ENCODE measurements at regions not wholly inside any gene's neighbourhood (a gene's known extent, or its start where the extent isn't known, plus 50 kb on each side); places are given as distances from the start of the nearest gene placed in this dataset.

DNA sequence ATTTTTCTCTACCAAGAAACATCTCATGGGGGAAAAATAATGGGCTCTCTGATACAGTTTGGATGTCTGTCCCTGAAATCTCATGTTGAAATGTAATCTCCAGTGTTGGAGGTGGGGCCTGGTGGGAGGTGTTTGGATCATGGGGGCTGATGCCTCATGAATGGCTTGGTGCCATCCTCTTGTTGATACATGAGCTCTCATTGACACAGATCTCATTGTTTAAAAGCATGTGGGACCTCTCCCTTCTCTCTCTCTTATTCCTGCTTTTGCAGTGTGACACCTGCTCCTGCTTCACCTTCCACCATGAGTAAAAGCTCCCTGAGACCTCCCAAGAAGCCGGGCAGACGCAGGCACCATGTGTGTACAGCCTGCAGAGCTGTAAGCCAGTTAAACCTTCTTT is 332.5 kb upstream of the NRIP1 start:
- Mint-ChIP-seq H3K4me1 (no peaks in the 10 kb centered on the region), H3K36me3 (no peaks in the 10 kb centered on the region), H3K9me3 (no peaks in the 10 kb centered on the region), H3K4me3 (no peak overlapping the region), H3K27ac (no peak overlapping the region), H3K27me3 (peaks cover 3% of the 10 kb centered on the region)
- no peak for DNase-seq

DNA sequence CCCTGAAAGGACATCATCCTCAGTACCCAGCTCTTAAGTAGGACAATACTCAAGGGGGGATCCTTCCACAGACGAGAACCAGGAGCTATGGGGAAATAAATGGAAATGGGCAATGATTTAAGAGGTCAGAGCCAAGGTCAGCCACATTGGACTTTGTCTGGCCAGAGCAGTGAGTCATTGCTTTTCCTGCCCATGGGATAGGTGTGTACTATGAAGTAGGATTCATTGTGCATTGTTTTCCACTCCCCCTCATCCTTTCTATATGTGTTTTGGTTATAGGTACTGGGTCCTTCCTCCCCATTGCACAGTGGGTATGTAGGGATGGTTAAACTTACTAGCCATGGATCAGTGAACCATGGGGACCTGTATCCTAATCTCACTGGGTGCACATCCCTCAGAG is 328.9 kb upstream of the USP25 start:
- no peak overlapping the region for H3K4me3 Mint-ChIP-seq
- H3K27me3 Mint-ChIP-seq, result no peaks in the 10 kb centered on the region
- no peak overlapping the region for H3K27ac Mint-ChIP-seq
- H3K9me3 Mint-ChIP-seq, result peaks cover 3% of the 10 kb centered on the region
- no peaks in the 10 kb centered on the region for H3K4me1 Mint-ChIP-seq
- DNase-seq, result no peak
- no peaks in the 10 kb centered on the region for H3K36me3 Mint-ChIP-seq

DNA sequence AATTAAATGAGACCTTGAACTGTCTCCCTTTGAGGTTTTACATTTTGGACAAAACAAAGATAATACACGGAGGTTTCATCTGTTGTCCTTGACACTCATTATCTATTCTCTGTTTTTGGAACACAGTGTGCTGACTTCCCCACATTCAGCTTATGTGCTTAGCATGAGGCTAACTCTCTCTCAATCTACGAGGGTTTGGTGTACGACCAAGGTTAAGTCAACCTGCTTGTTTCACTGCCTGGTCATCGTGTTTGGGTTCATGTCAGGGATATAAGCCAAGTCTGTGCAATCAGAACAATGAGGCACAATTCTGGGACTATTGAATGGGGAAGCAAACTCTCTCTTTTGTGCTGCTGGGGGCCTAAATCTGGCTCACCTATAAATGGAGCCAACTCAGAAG is 328.5 kb upstream of the USP25 start:
- DNase-seq, result no peak
- Mint-ChIP-seq H3K36me3 (no peaks in the 10 kb centered on the region), H3K27ac (no peak overlapping the region), H3K4me1 (no peaks in the 10 kb centered on the region), H3K27me3 (no peaks in the 10 kb centered on the region), H3K9me3 (peaks cover 3% of the 10 kb centered on the region), H3K4me3 (no peak overlapping the region)

DNA sequence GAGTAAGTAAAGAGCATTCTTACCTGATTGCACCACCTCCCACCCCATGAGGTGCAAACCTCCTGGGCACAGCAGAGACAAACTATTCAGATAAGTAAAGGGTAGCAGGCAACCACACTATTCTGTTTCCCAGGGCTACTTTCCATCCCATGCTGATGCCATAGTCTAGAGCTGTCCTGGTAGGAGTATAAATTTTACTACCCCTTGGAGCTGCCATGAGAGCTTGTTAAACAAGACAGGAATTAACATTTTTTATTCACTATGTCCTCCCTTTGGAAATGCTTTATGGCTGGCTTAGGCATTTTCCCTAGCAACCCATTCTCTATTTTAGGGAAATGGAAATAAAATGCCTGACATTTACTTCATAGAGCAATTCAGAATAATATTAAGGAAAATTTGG is 324.6 kb upstream of the USP25 start:
- Mint-ChIP-seq H3K27me3 (no peaks in the 10 kb centered on the region), H3K36me3 (no peaks in the 10 kb centered on the region), H3K9me3 (peaks cover 3% of the 10 kb centered on the region), H3K27ac (no peak overlapping the region), H3K4me1 (no peaks in the 10 kb centered on the region), H3K4me3 (no peak overlapping the region)
- DNase-seq, result no peak

DNA sequence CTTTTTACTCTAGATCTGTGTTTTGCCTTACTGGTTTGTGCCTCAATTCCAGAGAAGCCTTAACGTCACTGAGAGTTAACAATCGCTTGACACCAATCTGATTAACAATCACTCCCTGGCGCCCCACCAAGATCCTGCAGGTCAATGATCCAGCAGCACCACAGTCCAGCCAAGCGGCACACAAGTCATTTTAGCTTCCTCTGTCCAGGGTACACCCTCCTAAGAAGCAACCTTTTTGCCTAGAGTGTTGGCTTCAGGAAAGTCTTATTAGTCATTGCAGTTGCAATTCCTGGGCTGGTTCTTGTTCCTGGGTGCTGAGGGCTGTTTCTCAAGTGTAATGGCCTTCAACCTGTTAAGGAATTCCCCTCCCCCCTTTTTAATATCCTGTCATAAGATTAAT is 323.0 kb upstream of the USP25 start:
- peaks cover 3% of the 10 kb centered on the region for H3K4me1 Mint-ChIP-seq
- H3K27me3 Mint-ChIP-seq, result no peaks in the 10 kb centered on the region
- H3K27ac Mint-ChIP-seq, result no peak overlapping the region
- H3K4me3 Mint-ChIP-seq, result no peak overlapping the region
- H3K9me3 Mint-ChIP-seq, result peaks cover 5% of the 10 kb centered on the region
- DNase-seq, result no peak
- H3K36me3 Mint-ChIP-seq, result no peaks in the 10 kb centered on the region

DNA sequence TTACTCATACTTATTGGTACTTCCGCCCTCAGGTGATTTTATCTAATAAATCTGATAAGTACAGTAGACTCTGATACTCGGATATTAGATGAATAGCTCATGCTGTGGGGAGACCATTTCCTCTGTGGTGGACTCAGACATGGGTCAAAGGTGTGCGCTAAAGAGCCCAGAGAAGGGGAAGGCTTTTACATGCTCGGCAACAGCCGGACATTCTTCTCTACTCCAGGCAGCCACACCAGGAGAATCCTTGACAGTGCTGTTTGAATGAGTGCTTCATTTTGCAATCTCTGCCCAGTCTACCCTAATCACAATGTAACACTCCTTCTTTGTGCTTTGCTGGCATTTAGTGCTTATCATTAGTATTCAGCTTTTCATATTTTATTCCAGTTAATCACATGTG is 322.2 kb upstream of the USP25 start:
- no peaks in the 10 kb centered on the region for H3K27me3 Mint-ChIP-seq

DNA sequence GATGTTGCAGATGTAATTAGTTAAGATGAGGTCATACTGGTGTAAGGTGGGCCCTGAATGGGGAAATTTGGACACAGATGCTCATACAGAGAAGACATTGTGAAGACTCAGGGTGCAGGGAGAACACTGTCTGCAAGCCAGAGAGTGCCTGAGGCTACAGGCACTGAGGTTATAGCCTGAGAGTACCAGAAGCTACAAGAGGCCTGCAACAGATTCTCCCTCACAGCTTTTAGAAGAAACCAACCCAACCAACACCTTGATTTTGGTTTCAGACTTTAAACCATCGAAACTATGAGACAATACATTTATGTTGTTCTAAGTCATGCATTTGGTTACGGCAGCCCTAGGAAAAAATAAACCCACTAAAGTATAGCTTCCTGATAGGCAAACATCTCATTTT is 321.7 kb upstream of the USP25 start:
- H3K27ac Mint-ChIP-seq, result no peak overlapping the region
- H3K4me1 Mint-ChIP-seq, result peaks cover 3% of the 10 kb centered on the region
- H3K4me3 Mint-ChIP-seq, result no peak overlapping the region
- no peak for DNase-seq
- peaks cover 6% of the 10 kb centered on the region for H3K9me3 Mint-ChIP-seq
- no peaks in the 10 kb centered on the region for H3K27me3 Mint-ChIP-seq
- peaks cover 2% of the 10 kb centered on the region for H3K36me3 Mint-ChIP-seq

More for the DNA sequence above, 322.2 kb upstream of the USP25 start:
- H3K36me3 Mint-ChIP-seq, result peaks cover 2% of the 10 kb centered on the region
- H3K27ac Mint-ChIP-seq, result no peak overlapping the region
- H3K4me3 Mint-ChIP-seq, result no peak overlapping the region
- H3K4me1 Mint-ChIP-seq, result peaks cover 3% of the 10 kb centered on the region
- DNase-seq, result no peak
- H3K9me3 Mint-ChIP-seq, result peaks cover 8% of the 10 kb centered on the region

DNA sequence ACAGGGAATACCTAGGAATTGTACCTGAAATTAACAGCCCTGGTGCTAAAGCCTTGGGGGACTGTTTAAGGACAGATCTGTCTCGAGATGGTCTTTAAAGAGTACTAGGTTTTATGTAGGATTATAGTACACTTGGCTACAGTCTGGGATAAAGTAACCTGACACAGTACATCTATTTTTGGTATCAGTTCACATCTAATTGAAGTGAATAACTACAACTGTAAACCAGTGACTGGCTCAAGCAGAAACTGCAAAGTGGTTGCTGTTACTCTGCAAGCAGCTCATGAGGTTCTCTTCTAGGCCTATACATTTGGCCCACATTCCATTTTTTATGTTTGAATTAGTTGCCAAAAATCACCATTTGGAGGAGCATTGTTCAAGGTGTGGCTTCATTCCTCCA is 320.8 kb upstream of the USP25 start:
- H3K27ac Mint-ChIP-seq, result no peak overlapping the region
- peaks cover 3% of the 10 kb centered on the region for H3K4me1 Mint-ChIP-seq
- H3K4me3 Mint-ChIP-seq, result no peak overlapping the region
- peaks cover 4% of the 10 kb centered on the region for H3K9me3 Mint-ChIP-seq
- no peaks in the 10 kb centered on the region for H3K27me3 Mint-ChIP-seq
- H3K36me3 Mint-ChIP-seq, result peaks cover 2% of the 10 kb centered on the region
- no peak for DNase-seq

DNA sequence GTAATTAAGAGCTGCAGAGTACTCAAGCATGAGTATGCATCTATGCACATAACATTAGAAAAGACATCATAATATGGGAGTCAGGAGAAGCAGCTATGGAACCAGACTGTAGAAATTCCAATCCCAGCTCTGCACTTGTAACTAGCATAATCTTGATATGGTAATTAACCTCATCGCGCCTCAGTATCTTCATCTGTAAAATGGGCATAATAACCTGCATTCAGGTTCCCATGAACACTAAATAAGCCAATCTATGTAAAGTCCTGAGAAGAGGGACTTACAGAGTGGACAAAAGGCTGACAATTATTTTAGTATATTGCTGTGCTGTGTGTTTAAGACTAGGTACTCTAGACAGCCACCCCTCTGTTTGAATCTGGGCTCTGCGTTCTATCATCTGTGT is 318.9 kb upstream of the USP25 start:
- Mint-ChIP-seq H3K27ac (no peak overlapping the region), H3K4me1 (peaks cover 3% of the 10 kb centered on the region), H3K36me3 (peaks cover 2% of the 10 kb centered on the region), H3K4me3 (no peak overlapping the region), H3K27me3 (no peaks in the 10 kb centered on the region), H3K9me3 (peaks cover 4% of the 10 kb centered on the region)
- no peak for DNase-seq

DNA sequence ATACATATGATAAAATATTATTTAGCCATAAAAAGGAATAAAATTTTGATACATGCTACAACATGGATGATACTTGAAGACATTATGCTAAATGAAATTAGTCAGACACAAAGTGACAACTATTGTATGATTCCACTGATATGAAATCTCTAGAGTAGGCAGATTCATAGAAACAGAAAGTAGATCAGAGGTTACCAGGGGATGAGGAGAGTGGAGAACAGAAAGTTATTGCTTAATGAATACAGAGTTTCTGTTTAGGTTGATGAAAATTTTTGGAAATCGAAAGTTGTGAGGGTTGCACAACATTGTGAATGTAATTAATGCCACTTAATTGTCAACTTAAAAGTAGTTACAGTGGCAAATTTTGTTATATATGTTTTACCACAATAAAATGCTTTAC is 315.7 kb upstream of the USP25 start:
- Mint-ChIP-seq H3K27me3 (no peaks in the 10 kb centered on the region), H3K36me3 (peaks cover 2% of the 10 kb centered on the region), H3K9me3 (peaks cover 4% of the 10 kb centered on the region), H3K4me3 (no peak overlapping the region), H3K4me1 (peaks cover 3% of the 10 kb centered on the region), H3K27ac (no peak overlapping the region)
- no peak for DNase-seq

DNA sequence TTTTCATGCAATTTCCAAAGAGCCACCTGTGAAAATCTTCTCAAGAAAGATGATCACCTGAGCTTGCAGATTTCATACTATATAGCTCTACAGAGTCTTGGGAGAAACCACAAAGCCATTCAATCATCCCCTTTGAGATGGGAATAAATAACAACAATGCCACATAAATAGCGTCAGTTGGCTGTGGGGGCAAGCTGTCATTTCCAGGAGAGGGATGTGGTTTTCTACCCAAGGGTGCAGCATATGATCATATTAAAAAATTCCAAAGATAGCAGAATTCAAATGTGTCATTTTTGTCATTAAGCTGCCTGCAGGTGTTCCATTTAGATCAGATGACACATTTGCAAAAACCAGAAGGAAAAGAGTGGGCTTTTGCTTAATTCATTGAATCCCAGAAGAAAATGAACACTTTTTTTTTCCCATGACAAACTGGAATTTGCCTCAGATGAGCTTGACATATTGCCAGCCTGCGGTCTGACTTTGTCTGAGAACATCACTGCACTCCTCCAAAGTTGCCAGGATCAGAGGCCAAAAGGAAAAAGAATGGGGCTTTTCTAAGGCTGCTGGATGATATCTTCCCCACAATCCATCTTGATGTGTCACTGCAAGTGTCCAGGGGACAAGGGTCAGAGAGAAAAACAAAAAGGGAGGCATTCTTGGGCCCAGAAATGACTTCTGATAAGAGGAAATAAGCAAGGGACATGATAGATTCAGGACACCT is 314.1 kb upstream of the USP25 start:
- Mint-ChIP-seq H3K36me3 (peaks cover 2% of the 10 kb centered on the region), H3K27me3 (no peaks in the 10 kb centered on the region), H3K27ac (no peak overlapping the region), H3K9me3 (peaks cover 4% of the 10 kb centered on the region), H3K4me1 (peaks cover 5% of the 10 kb centered on the region), H3K4me3 (no peak overlapping the region)
- no peak for DNase-seq

DNA sequence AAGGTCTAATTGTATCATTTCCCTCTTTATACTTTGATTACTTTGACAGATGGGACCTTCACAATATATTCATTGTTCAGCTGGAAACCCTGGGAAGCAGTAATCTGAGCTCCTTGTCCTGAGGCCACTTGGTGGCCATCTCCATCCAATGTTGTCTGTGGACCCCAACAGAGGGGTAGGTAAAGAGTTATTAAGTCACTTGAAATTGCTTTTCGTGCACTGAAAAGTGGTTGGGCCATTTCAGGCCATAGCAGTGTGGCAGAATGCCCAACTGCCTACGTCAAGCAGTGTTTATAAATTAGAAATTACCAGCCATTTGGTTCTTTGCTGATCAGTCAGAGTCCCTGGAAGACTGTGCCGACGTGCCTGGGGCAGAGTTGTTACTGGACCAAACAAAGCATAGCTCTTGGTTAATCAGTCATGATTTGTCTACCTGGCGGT is 308.3 kb upstream of the USP25 start:
- Mint-ChIP-seq H3K4me1 (peaks cover 39% of the 10 kb centered on the region), H3K27me3 (no peaks in the 10 kb centered on the region), H3K4me3 (no peak overlapping the region), H3K27ac (no peak overlapping the region), H3K9me3 (no peaks in the 10 kb centered on the region), H3K36me3 (peaks cover 4% of the 10 kb centered on the region)
- DNase-seq, result no peak

DNA sequence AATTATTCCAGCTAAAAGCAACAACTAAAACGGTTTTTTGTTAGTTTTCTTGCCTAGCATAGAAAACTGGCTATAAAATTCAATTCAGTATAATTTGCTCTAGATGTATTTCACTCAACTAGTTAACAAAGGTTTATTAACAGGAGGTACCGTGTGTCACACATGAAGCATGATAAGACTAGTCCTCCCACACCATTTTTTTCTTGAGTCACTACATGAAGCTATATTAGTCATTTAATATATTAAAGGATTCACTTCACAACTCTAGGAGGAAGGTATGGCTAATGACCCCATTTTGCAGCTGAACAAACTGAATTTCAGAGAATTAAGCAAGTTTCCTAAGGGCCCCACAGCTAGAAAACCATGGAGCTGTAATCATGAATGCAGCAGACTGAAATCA is 307.8 kb upstream of the USP25 start:
- H3K4me1 Mint-ChIP-seq, result peaks cover 39% of the 10 kb centered on the region
- DNase-seq, result no peak
- peaks cover 4% of the 10 kb centered on the region for H3K36me3 Mint-ChIP-seq
- peak overlapping the region; percentile 65 for H3K27ac Mint-ChIP-seq
- H3K27me3 Mint-ChIP-seq, result no peaks in the 10 kb centered on the region
- H3K4me3 Mint-ChIP-seq, result no peak overlapping the region
- no peaks in the 10 kb centered on the region for H3K9me3 Mint-ChIP-seq

DNA sequence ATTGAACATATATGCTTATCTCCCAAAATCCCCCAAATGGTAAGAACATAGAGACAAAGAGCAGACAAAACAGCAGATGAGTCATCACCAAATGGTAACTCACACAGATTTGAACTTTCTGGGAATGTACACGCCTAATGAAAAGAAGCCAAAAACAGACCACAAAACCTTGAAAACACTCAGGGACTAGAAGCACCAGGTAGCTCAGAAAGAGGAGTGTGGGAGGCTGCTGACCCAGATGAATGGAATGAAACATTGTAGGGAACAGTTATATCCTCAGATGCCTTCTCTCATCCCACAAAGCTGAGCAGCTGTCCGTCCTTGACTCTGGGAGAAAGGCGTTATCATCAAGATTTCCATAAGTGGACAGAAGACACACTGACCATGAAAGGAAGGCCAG is 307.0 kb upstream of the USP25 start:
- peaks cover 4% of the 10 kb centered on the region for H3K36me3 Mint-ChIP-seq
- no peak for DNase-seq

DNA sequence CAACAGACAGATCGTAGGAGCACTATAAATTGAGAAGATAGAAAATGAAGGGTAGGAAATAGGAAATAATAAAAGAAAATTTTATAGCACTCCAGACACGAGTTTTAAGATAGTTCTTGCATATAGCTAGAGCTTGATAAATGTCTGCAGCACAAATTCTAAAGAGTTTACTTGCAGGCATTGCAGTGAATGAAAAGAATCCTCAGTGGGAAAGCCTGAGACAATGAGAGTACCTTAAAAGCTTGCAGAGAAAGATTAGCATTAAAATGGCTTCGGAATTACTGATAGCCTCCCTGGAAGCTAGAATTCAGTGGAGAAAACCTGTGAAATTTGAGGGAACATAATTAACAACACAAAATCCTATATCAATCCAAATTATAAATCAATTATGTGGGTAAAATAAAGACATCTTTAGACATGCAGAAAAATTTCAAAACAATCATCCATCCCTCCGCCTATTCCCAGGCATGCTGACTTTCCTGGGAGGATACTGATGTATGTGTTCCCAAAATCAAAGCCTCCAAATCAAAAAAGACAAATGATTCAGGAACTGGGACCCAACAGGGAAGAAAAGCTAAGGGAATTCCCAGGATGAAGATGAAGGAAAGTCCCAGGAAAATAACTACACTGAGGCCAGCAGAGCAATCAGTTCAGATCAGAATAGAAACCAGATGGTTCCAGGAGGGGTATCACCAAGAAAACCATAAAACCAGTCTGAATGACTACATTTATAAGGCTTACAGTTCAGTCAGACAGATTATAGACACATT is 305.9 kb upstream of the USP25 start:
- Mint-ChIP-seq H3K27ac (no peak overlapping the region), H3K27me3 (no peaks in the 10 kb centered on the region), H3K4me3 (no peak overlapping the region), H3K36me3 (peaks cover 4% of the 10 kb centered on the region), H3K9me3 (no peaks in the 10 kb centered on the region), H3K4me1 (peaks cover 39% of the 10 kb centered on the region)
- DNase-seq, result no peak

More for the DNA sequence above, 307.0 kb upstream of the USP25 start:
- Mint-ChIP-seq H3K27ac (peak overlapping the region; percentile 65), H3K4me3 (no peak overlapping the region), H3K9me3 (no peaks in the 10 kb centered on the region), H3K27me3 (no peaks in the 10 kb centered on the region), H3K4me1 (peaks cover 39% of the 10 kb centered on the region)

DNA sequence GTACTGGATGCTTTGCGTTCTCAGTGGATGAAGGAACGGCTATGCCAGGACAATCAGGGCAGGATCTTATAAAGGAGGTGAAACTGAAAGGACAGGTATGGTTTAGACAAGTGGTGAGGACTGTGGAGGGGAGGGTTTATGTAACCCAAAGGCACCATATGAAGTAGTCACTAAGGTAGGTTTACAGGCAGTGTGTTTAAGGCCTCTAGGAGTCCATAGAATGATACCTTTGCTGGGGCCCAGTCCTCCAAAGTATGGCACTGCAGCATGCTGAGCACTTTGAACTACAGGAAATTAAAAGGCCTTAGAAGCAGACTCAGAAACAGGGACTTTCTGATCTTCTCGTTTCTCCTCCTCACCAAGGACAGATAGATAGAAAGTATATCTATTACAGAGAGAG is 304.7 kb upstream of the USP25 start:
- H3K27ac Mint-ChIP-seq, result no peak overlapping the region
- no peaks in the 10 kb centered on the region for H3K9me3 Mint-ChIP-seq
- no peak for DNase-seq
- H3K27me3 Mint-ChIP-seq, result no peaks in the 10 kb centered on the region
- no peak overlapping the region for H3K4me3 Mint-ChIP-seq
- H3K4me1 Mint-ChIP-seq, result peaks cover 39% of the 10 kb centered on the region
- peaks cover 4% of the 10 kb centered on the region for H3K36me3 Mint-ChIP-seq
